Right cardiac atrium (tissue), 5 donors: ENCODE measurements at regions not wholly inside any gene's neighbourhood (a gene's known extent, or its start where the extent isn't known, plus 50 kb on each side); places are given as distances from the start of the nearest gene placed in this dataset.

ENCODE experiments used
- ATAC-seq, 2 donors: fragments of 200-7000 bp; cut with Tn5 transposase; one replicate each; pipeline versions ENCODE4 v1.8.0 to v1.9.1; 2020; ENCODE audit warnings: moderate library complexity in 2 of 2, mild to moderate bottlenecking in 1 of 2
- DNase-seq, 3 donors: peaks; one replicate each; pipeline ENCODE4 v3.0.0-alpha.2; 2020
- H3K27ac ChIP-seq: one replicate; pipeline ENCODE4 v1.5.1; 2013; ENCODE audit warnings: mild to moderate bottlenecking, low read length, control low read depth, moderate library complexity
- H3K27me3 ChIP-seq: one replicate; pipeline ENCODE4 v1.6.1; 2013; ENCODE audit not compliant: control insufficient read depth, insufficient read depth
- H3K4me1 ChIP-seq: one replicate; pipeline ENCODE4 v1.6.1; 2013; ENCODE audit warnings: low read length; ENCODE audit not compliant: control insufficient read depth, insufficient read depth
- H3K4me3 ChIP-seq: one replicate; pipeline ENCODE4 v1.5.1; 2013; ENCODE audit warnings: low read length, control low read depth
- H3K9me3 ChIP-seq: one replicate; pipeline ENCODE4 v1.6.1; 2013; ENCODE audit warnings: low read length; ENCODE audit not compliant: control insufficient read depth
- WGBS: extraction: QIAGEN DNeasy Blood & Tissue Kit; methylation state at CpG from one replicate; pipeline ENCODE4 v1.1.7; 2013; 5-methylcytosine and 5-hydroxymethylcytosine counted together
- intact Hi-C, 4 donors: fragments of 100-400 bp; cut with DNase I; formaldehyde crosslinking; loops; one replicate each; pipeline versions ENCODE4 v1.11.0 to v1.14.0; 2022 to 2023
- donor health status: healthy with polysubstance abuse.
- donor health status: DM: no; HTN: yes; CAD: no.
- donor health status: DM: no; HTN: no; CAD: no.
- donor health status: DM: no; HTN: yes; CAD: no; lungs with severe emphysema.
- donor health status: DM: yes; HTN: yes; CAD: no.

GRCh38 chr4:104772849-104773248, 278.2 kb upstream of the CXXC4 start:
- intact Hi-C loops, result no loop called here
- Histone ChIP-seq H3K9me3 (no peaks in the 10 kb centered on the region), H3K4me3 (no peak overlapping the region), H3K4me1 (no peaks in the 10 kb centered on the region), H3K27ac (no peak overlapping the region), H3K27me3 (no peaks in the 10 kb centered on the region)
- no peak for DNase-seq
- ATAC-seq, result no peak
- WGBS, result 63% methylated on average over 1 of the region's 1 CpG

- Histone ChIP-seq H3K4me1 (peaks cover 1% of the 10 kb centered on the region), H3K27ac (no peak overlapping the region), H3K9me3 (no peaks in the 10 kb centered on the region), H3K27me3 (no peaks in the 10 kb centered on the region), H3K4me3 (no peak overlapping the region)
- intact Hi-C loops, result no loop called here
- 38% methylated on average over 2 of the region's 2 CpGs for WGBS
- peak in 1 of 3 donors; percentile 14 for DNase-seq
- ATAC-seq, result peak; percentile 26 to 71
These were observed 300.7 kb upstream of the CXXC4 start for GRCh38 chr4:104795264-104795939.

GRCh38 chr4:104811727-104812126, 317.0 kb upstream of the CXXC4 start:
- no peak for DNase-seq
- intact Hi-C loops, result no loop called here
- Histone ChIP-seq H3K4me3 (no peak overlapping the region), H3K27me3 (no peaks in the 10 kb centered on the region), H3K27ac (no peak overlapping the region), H3K4me1 (no peaks in the 10 kb centered on the region), H3K9me3 (no peaks in the 10 kb centered on the region)
- no peak for ATAC-seq
- 82% methylated on average over 3 of the region's 3 CpGs for WGBS

- DNase-seq (no peak), ATAC-seq (no peak)
- Histone ChIP-seq H3K27me3 (no peaks in the 10 kb centered on the region), H3K4me1 (no peaks in the 10 kb centered on the region), H3K27ac (no peak overlapping the region), H3K4me3 (no peak overlapping the region), H3K9me3 (no peaks in the 10 kb centered on the region)
- whole genome bisulfite sequencing, result 36% methylated on average over 1 of the region's 1 CpG
- intact Hi-C loops, result no loop called here
These were observed 321.0 kb upstream of the CXXC4 start for GRCh38 chr4:104815665-104816064.

- intact Hi-C loops, result no loop called here
- Histone ChIP-seq H3K4me3 (no peak overlapping the region), H3K27ac (no peak overlapping the region), H3K27me3 (no peaks in the 10 kb centered on the region), H3K4me1 (no peaks in the 10 kb centered on the region), H3K9me3 (no peaks in the 10 kb centered on the region)
- DNase-seq (no peak), ATAC-seq (no peak)
- WGBS, result 67% methylated on average over 4 of the region's 4 CpGs
These were observed 323.9 kb upstream of the CXXC4 start for GRCh38 chr4:104818579-104818978.

- intact Hi-C loops, result no loop called here
- Histone ChIP-seq H3K9me3 (no peaks in the 10 kb centered on the region), H3K4me1 (no peaks in the 10 kb centered on the region), H3K4me3 (no peak overlapping the region), H3K27me3 (no peaks in the 10 kb centered on the region), H3K27ac (no peak overlapping the region)
- DNase-seq (no peak), ATAC-seq (no peak)
- WGBS, result 53% methylated on average over 2 of the region's 2 CpGs
These were observed 320.5 kb upstream of the TET2 start for GRCh38 chr4:104826171-104826570.

GRCh38 chr4:104829761-104830160, 316.9 kb upstream of the TET2 start:
- Histone ChIP-seq H3K9me3 (no peaks in the 10 kb centered on the region), H3K27ac (no peak overlapping the region), H3K4me3 (no peak overlapping the region), H3K27me3 (no peaks in the 10 kb centered on the region), H3K4me1 (no peaks in the 10 kb centered on the region)
- no peak for DNase-seq
- intact Hi-C loops, result no loop called here
- no peak for ATAC-seq

GRCh38 chr4:104848597-104849225, 298.0 kb upstream of the TET2 start:
- no peak for ATAC-seq
- Histone ChIP-seq H3K9me3 (no peaks in the 10 kb centered on the region), H3K27me3 (no peaks in the 10 kb centered on the region), H3K27ac (no peak overlapping the region), H3K4me1 (no peaks in the 10 kb centered on the region), H3K4me3 (no peak overlapping the region)
- no peak for DNase-seq
- intact Hi-C loops, result no loop called here
- 83% methylated on average over 3 of the region's 3 CpGs for WGBS

- WGBS, result 33% methylated on average over 10 of the region's 10 CpGs
- intact Hi-C loops, result loop anchor here in 3 of 4 donors (2.0 to 10.0 kb wide), 3 partner anchors 795 to 805 kb away; no protein-coding TSS in a partner anchor
- Histone ChIP-seq H3K9me3 (no peaks in the 10 kb centered on the region), H3K4me3 (peak overlapping the region; percentile 51), H3K4me1 (no peaks in the 10 kb centered on the region), H3K27me3 (no peaks in the 10 kb centered on the region), H3K27ac (no peak overlapping the region)
- peak; percentile 57 to 63 for ATAC-seq
- DNase-seq, result no peak
These were observed 287.0 kb upstream of the TET2 start for GRCh38 chr4:104859601-104860237.

GRCh38 chr4:104860238-104861123, 286.2 kb upstream of the TET2 start:
- WGBS, result 21% methylated on average over 4 of the region's 4 CpGs
- DNase-seq, result no peak

More at GRCh38 chr4:104860238-104861123, 286.2 kb upstream of the TET2 start:
- no peak overlapping the region for H3K4me3 ChIP-seq
- no peaks in the 10 kb centered on the region for H3K9me3 ChIP-seq
- intact Hi-C loops, result loop anchor here in 3 of 4 donors (2.0 to 10.0 kb wide), 3 partner anchors 796 to 806 kb away; no protein-coding TSS in a partner anchor
- no peaks in the 10 kb centered on the region for H3K27me3 ChIP-seq
- no peak overlapping the region for H3K27ac ChIP-seq
- peak; percentile 69 to 74 for ATAC-seq
- H3K4me1 ChIP-seq, result no peaks in the 10 kb centered on the region
